ENCODE measurements at regions not wholly inside any gene's neighbourhood (a gene's known extent, or its start where the extent isn't known, plus 50 kb on each side); places are given as distances from the start of the nearest gene placed in this dataset.

DNA sequence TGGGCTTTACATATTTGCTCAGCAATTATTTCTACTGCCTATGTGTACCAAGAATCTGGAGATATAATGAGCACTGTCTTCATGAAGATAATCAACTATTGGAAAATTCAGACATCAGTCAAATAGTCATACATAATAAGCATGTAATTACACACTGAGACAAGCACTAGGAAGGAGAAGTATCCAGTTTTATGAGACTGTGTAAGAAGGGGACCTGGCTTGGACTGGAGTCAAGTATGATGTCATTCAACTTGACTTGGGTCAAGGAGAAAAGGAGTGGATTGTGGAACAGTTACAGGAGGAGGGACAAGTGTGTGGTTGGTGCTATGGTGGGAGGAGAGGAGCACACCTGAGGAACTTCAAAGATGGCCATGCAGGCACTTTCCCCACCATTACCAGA lies 419.8 kb upstream of the TRIB2 start:
- Mint-ChIP-seq H3K36me3 (ENCODE audit: unreplicated experiment) (no peaks in the 10 kb centered on the region), H3K4me3 (ENCODE audit: unreplicated experiment) (no peak overlapping the region), H3K27me3 (ENCODE audit: unreplicated experiment) (no peaks in the 10 kb centered on the region), H3K27ac (ENCODE audit: unreplicated experiment) (no peak overlapping the region), H3K9me3 (ENCODE audit: unreplicated experiment) (no peaks in the 10 kb centered on the region), H3K4me1 (ENCODE audit: low read depth, unreplicated experiment) (no peaks in the 10 kb centered on the region)
- TF ChIP-seq, protein P1, sequence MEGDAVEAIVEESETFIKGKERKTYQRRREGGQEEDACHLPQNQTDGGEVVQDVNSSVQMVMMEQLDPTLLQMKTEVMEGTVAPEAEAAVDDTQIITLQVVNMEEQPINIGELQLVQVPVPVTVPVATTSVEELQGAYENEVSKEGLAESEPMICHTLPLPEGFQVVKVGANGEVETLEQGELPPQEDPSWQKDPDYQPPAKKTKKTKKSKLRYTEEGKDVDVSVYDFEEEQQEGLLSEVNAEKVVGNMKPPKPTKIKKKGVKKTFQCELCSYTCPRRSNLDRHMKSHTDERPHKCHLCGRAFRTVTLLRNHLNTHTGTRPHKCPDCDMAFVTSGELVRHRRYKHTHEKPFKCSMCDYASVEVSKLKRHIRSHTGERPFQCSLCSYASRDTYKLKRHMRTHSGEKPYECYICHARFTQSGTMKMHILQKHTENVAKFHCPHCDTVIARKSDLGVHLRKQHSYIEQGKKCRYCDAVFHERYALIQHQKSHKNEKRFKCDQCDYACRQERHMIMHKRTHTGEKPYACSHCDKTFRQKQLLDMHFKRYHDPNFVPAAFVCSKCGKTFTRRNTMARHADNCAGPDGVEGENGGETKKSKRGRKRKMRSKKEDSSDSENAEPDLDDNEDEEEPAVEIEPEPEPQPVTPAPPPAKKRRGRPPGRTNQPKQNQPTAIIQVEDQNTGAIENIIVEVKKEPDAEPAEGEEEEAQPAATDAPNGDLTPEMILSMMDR (IDR thresholded peaks at IDR 0.05; ENCODE audit: partially characterized antibody, unreplicated experiment) = no peak
- DNase-seq = no peak

DNA sequence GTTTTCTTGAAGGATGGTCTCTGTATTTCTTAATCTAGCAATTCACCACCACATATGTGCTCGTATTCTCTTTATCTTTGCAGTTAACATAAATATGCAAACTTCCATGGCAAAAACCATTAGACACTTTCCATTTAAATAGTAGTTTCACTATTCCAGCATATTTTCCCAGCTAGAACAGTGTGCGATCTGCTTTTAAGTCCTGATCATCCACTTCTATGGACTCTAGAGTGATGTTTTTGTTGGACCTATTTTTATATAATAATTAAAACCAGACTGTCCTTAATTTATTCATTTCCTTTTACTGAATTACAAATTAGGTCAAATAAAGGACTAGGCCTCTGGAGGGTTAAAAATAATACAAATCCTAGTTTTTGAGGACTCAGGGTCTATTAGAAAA lies 418.4 kb upstream of the TRIB2 start:
- DNase-seq = no peak
- TF ChIP-seq, protein P1 (IDR thresholded peaks at IDR 0.05; ENCODE audit: partially characterized antibody, unreplicated experiment) = no peak
- Mint-ChIP-seq H3K36me3 (ENCODE audit: unreplicated experiment) (no peaks in the 10 kb centered on the region), H3K9me3 (ENCODE audit: unreplicated experiment) (no peaks in the 10 kb centered on the region), H3K27ac (ENCODE audit: unreplicated experiment) (no peak overlapping the region), H3K4me3 (ENCODE audit: unreplicated experiment) (no peak overlapping the region), H3K4me1 (ENCODE audit: low read depth, unreplicated experiment) (no peaks in the 10 kb centered on the region), H3K27me3 (ENCODE audit: unreplicated experiment) (no peaks in the 10 kb centered on the region)

DNA sequence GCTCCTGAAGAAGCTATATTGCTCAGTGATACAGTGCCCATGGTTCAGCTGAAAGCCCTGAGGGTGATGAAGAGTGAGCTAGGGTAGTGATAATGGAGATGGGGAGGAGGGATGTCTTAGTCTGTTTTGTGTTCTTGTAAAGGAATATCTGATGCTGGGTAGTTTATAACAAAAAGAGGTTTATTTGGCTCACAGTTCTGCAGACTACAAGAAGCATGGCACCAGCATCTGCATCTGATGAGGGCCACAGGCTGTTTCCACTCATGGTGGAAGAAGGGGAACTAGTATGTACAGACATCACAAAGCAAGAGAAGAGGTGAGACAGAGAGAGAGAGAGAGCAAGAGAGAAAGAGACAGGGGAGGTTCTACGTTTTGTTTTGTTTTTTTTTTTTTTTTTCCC lies 417.3 kb upstream of the TRIB2 start:
- Mint-ChIP-seq H3K27ac (ENCODE audit: unreplicated experiment) (no peak overlapping the region), H3K4me1 (ENCODE audit: low read depth, unreplicated experiment) (no peaks in the 10 kb centered on the region), H3K36me3 (ENCODE audit: unreplicated experiment) (no peaks in the 10 kb centered on the region), H3K4me3 (ENCODE audit: unreplicated experiment) (no peak overlapping the region), H3K27me3 (ENCODE audit: unreplicated experiment) (no peaks in the 10 kb centered on the region), H3K9me3 (ENCODE audit: unreplicated experiment) (no peaks in the 10 kb centered on the region)
- TF ChIP-seq, protein P1 (IDR thresholded peaks at IDR 0.05; ENCODE audit: partially characterized antibody, unreplicated experiment) = no peak
- no peak for DNase-seq

DNA sequence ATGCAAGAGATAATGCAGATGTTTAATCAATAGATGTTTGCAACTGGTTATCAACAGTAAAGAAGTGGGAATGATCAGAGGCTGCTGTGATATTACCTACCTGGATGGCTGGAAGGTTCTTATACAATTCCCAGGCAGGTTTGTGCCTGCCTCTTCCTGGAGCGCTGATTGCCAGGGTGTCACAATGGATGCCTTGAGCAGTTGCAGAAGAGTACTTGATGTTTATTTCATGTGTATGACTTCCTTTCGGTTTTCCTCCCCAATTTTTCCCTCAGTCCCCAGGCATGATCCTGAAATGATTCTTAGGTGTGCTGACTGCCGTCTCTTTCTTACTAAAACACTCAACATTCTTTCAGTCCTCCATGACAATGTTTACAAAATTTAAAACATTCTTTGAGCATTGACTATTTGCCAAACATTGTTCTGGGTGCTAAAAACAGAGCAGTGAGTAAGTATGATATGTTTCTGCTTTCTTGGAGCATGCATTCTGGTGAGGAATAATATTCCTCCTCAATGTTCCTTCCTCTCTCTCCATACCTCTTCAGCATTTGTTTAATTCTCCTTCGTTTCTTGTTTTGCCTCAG lies 416.6 kb upstream of the TRIB2 start:
- H3K27ac Mint-ChIP-seq (ENCODE audit: unreplicated experiment) = no peak overlapping the region
- no peaks in the 10 kb centered on the region for H3K36me3 Mint-ChIP-seq (ENCODE audit: unreplicated experiment)
- H3K4me3 Mint-ChIP-seq (ENCODE audit: unreplicated experiment) = no peak overlapping the region
- H3K9me3 Mint-ChIP-seq (ENCODE audit: unreplicated experiment) = no peaks in the 10 kb centered on the region
- TF ChIP-seq, protein P1 (IDR thresholded peaks at IDR 0.05; ENCODE audit: partially characterized antibody, unreplicated experiment) = no peak
- no peaks in the 10 kb centered on the region for H3K27me3 Mint-ChIP-seq (ENCODE audit: unreplicated experiment)
- no peaks in the 10 kb centered on the region for H3K4me1 Mint-ChIP-seq (ENCODE audit: low read depth, unreplicated experiment)
- no peak for DNase-seq

DNA sequence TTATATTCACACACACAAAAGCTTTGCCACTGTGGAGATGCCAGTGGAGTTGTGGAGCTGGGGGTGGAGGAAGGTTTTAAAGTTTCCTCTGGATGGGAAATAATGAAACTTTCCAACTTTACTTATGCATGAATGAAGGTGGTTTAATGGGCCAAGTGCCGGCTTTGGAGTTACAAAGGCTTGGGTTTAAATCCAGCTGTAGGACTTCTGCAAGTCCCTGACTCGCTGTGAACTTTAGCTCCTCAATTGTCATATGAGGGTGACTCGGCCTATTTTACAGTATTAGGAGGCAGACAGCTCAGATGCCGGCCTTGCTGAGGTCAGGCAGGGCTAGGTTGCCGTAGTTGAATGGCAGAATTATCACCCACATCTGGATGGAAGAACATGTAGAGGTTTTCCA lies 415.8 kb upstream of the TRIB2 start:
- H3K4me3 Mint-ChIP-seq (ENCODE audit: unreplicated experiment) = no peak overlapping the region
- H3K9me3 Mint-ChIP-seq (ENCODE audit: unreplicated experiment) = no peaks in the 10 kb centered on the region
- TF ChIP-seq, protein P1 (IDR thresholded peaks at IDR 0.05; ENCODE audit: partially characterized antibody, unreplicated experiment) = no peak
- no peaks in the 10 kb centered on the region for H3K36me3 Mint-ChIP-seq (ENCODE audit: unreplicated experiment)
- no peak overlapping the region for H3K27ac Mint-ChIP-seq (ENCODE audit: unreplicated experiment)
- no peaks in the 10 kb centered on the region for H3K27me3 Mint-ChIP-seq (ENCODE audit: unreplicated experiment)
- no peaks in the 10 kb centered on the region for H3K4me1 Mint-ChIP-seq (ENCODE audit: low read depth, unreplicated experiment)
- DNase-seq = no peak
